ENCODE measurements at regions not wholly inside any gene's neighbourhood (a gene's known extent, or its start where the extent isn't known, plus 50 kb on each side); places are given as distances from the start of the nearest gene placed in this dataset.

GRCh38 chr1:219533280-219533679 lies 79.6 kb downstream of the ZC3H11B start:
- intact Hi-C loops (cut with micrococcal nuclease; ENCODE audit: unreplicated experiment), result no loop called here
- no peak overlapping the region for H3K27ac ChIP-seq
- H3K36me3 ChIP-seq (ENCODE audit: low read depth), result no peaks in the 10 kb centered on the region
- no peak overlapping the region for H2AFZ ChIP-seq
- H3K4me3 ChIP-seq, result no peak overlapping the region
- TF ChIP-seq, protein P1, sequence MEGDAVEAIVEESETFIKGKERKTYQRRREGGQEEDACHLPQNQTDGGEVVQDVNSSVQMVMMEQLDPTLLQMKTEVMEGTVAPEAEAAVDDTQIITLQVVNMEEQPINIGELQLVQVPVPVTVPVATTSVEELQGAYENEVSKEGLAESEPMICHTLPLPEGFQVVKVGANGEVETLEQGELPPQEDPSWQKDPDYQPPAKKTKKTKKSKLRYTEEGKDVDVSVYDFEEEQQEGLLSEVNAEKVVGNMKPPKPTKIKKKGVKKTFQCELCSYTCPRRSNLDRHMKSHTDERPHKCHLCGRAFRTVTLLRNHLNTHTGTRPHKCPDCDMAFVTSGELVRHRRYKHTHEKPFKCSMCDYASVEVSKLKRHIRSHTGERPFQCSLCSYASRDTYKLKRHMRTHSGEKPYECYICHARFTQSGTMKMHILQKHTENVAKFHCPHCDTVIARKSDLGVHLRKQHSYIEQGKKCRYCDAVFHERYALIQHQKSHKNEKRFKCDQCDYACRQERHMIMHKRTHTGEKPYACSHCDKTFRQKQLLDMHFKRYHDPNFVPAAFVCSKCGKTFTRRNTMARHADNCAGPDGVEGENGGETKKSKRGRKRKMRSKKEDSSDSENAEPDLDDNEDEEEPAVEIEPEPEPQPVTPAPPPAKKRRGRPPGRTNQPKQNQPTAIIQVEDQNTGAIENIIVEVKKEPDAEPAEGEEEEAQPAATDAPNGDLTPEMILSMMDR (conservative IDR thresholded peaks at IDR 0.05), result no peak
- TF ChIP-seq EZH2 (IDR thresholded peaks at IDR 0.05; ENCODE audit: low read depth), result no peak
- H4K20me1 ChIP-seq (ENCODE audit: insufficient read depth), result no peaks in the 10 kb centered on the region
- no peaks in the 10 kb centered on the region; the same call in 1 of the 2 replicates for H3K9me2 ChIP-seq (ENCODE audit: insufficient read depth)
- no peak for DNase-seq
- no peaks in the 10 kb centered on the region for H3K27me3 ChIP-seq (ENCODE audit: insufficient read depth, low read depth)
- H3K9me3 ChIP-seq (ENCODE audit: insufficient read depth, low read depth), result no peaks in the 10 kb centered on the region
- no TSS peak for BruUV-seq (replicated peaks)
- ChIA-PET POLR2A (ENCODE audit: unreplicated experiment) (no interaction called here), CTCF (no interaction called here)
- no peaks in the 10 kb centered on the region for H3F3A ChIP-seq (ENCODE audit: insufficient read depth, low read depth)
- no peaks in the 10 kb centered on the region for H3K79me2 ChIP-seq (ENCODE audit: low read depth)
- H3K4me2 ChIP-seq, result no peak overlapping the region
- no peaks in the 10 kb centered on the region for H3K4me1 ChIP-seq (replicated peaks; ENCODE audit: insufficient read depth)

DNA sequence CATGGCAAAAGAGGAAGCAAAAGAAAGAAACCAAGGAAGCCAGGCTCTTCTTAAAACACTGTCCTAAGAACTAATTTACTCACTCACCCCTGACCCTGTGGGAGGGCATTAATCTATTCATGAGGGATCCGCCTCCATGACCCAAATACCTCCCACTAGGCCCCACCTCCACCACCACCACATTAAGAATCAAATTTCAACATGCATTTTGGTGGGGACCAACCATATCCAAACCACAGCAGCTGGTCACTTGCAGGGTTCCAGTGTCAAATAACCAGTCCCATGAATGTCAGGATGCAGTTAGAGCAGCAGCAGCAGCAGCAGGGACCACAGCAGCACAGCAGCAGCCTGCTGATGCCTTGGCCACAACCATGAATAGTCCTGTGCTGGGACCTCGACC lies 83.8 kb downstream of the ZC3H11B start:
- ChIA-PET CTCF (no interaction called here), POLR2A (ENCODE audit: unreplicated experiment) (no interaction called here)
- Histone ChIP-seq H3K4me2 (no peak overlapping the region), H3K9me3 (ENCODE audit: insufficient read depth, low read depth) (no peaks in the 10 kb centered on the region), H3K79me2 (ENCODE audit: low read depth) (no peaks in the 10 kb centered on the region), H3K36me3 (ENCODE audit: low read depth) (no peaks in the 10 kb centered on the region), H3K4me3 (no peak overlapping the region), H3K9me2 (ENCODE audit: insufficient read depth) (no peaks in the 10 kb centered on the region; the same call in 1 of the 2 replicates), H3K4me1 (replicated peaks; ENCODE audit: insufficient read depth) (no peaks in the 10 kb centered on the region), H3K27me3 (ENCODE audit: insufficient read depth, low read depth) (no peaks in the 10 kb centered on the region), H3F3A (ENCODE audit: insufficient read depth, low read depth) (no peaks in the 10 kb centered on the region), H3K27ac (no peak overlapping the region), H2AFZ (no peak overlapping the region), H4K20me1 (ENCODE audit: insufficient read depth) (no peaks in the 10 kb centered on the region)
- intact Hi-C loops (cut with micrococcal nuclease; ENCODE audit: unreplicated experiment), result no loop called here
- no TSS peak for BruUV-seq (replicated peaks)
- no peak for DNase-seq
- TF ChIP-seq, protein P1 (conservative IDR thresholded peaks at IDR 0.05), result no peak
- TF ChIP-seq EZH2 (IDR thresholded peaks at IDR 0.05; ENCODE audit: low read depth), result no peak

- no peak for TF ChIP-seq EZH2 (IDR thresholded peaks at IDR 0.05; ENCODE audit: low read depth)
- TF ChIP-seq, protein P1 (conservative IDR thresholded peaks at IDR 0.05), result no peak
- POLR2A ChIA-PET (ENCODE audit: unreplicated experiment), result no interaction called here
- Histone ChIP-seq H3K27me3 (ENCODE audit: insufficient read depth, low read depth) (no peaks in the 10 kb centered on the region), H3K4me2 (no peak overlapping the region), H3K4me3 (no peak overlapping the region), H3K36me3 (ENCODE audit: low read depth) (no peaks in the 10 kb centered on the region), H3K9me3 (ENCODE audit: insufficient read depth, low read depth) (no peaks in the 10 kb centered on the region), H3K79me2 (ENCODE audit: low read depth) (no peaks in the 10 kb centered on the region), H2AFZ (no peak overlapping the region), H3F3A (ENCODE audit: insufficient read depth, low read depth) (no peaks in the 10 kb centered on the region), H3K27ac (no peak overlapping the region), H3K9me2 (ENCODE audit: insufficient read depth) (no peaks in the 10 kb centered on the region; the same call in 1 of the 2 replicates), H3K4me1 (replicated peaks; ENCODE audit: insufficient read depth) (no peaks in the 10 kb centered on the region), H4K20me1 (ENCODE audit: insufficient read depth) (no peaks in the 10 kb centered on the region)
- no peak for DNase-seq
- BruUV-seq (replicated peaks), result no TSS peak
- intact Hi-C loops (cut with micrococcal nuclease; ENCODE audit: unreplicated experiment), result no loop called here
- CTCF ChIA-PET, result no interaction called here
These were observed 84.3 kb downstream of the ZC3H11B start for GRCh38 chr1:219528633-219529032.
